GM18873 (cell line): ENCODE measurements at regions not wholly inside any gene's neighbourhood (a gene's known extent, or its start where the extent isn't known, plus 50 kb on each side); places are given as distances from the start of the nearest gene placed in this dataset.

Experiments used
- ATAC-seq: cut with Tn5 transposase; IDR thresholded peaks from one replicate; pipeline ENCODE4 v1.9.1; 2021; ENCODE audit warnings: mild to moderate bottlenecking, moderate library complexity, moderate number of reproducible peaks; ENCODE audit not compliant: unreplicated experiment, low FRiP score

DNA sequence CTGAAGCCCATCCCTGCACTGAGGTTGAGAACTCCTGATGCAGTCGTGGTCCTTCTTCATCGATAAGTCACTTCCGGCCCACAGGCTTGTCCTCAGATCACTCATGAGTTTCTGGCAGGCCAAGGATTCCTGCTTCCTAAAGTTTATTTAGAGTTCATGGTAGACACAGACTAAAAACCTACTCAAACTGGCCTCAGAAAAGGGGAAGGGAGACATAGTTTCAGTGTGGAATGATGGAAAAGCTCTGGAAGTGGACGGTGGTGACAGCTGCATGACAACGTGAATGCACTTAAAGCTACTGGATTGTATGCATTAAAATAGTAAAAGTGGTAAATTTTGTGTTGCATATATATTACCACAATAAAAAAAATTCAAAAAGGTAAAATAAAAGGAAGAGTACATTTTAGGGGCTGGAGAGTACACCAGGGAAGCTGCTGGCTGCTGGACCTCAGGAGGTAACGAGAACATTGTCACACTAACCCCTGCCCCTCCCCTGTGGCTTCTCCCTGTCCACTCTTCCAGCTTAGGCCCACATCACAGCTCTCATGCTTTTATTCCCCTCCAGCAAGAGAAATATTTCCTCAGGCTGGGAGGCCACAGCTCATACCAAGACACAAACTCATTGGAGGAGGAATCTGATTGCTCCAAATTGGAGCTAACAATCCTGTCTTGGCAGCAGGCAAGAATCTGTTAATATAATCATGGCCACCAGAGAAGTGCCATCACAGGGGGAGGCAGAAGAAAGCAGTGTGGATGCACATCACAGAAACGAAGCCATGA is 741.0 kb downstream of the UQCRFS1 start:
- no peak for ATAC-seq

DNA sequence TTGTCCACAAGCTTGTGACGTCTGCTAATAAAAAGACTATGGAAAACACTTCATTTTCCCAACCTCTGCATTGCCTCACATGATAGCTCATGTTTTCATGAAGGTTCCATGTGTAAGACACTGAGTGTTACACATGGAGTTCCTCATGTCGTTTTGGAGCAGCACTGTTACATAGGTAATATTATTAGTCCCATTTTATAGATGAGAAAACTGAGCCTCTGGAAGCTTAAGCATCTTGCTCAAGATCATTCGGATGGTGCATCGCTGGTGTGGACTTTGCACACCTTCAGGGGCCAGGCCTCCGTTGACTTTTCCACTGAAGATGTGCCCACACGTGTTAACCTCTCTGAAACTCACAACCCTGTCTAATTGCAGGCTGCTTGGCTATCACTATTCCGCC is 743.4 kb downstream of the UQCRFS1 start:
- ATAC-seq, result no peak

DNA sequence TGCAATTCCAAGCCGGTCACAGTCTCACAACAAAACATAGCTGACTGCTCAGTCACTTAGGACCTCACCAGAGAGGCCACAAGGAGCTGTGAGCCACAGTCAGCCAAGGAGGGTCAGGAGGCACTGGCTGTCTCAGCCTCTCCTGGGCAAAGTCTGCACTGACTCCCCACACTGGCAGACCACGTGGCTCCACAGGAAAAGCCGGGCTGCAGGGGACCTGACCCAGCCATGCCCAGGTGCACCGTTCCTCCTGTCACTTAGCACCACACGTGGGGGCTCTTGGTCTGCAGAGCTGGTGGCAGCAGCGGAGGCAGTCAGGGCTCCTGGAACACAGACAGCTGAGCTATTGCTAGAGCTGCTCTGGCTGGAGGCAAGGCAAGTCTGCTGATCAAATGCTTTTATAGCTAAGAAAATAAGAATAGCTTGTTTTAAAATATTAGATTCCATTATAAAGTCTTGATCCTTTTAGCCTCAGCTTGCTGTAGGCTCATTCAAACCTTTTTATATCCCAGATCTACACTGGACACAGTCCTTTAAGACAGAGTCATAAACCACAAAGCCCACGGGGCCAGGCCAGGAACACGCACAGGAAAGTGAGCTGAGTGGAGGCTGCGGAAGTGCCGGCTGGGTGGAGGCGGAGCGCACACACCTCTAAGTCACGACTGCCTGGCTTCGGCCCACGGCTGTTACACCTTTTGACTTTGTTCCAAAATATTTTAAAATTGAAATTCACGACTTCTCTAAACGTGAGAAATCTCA is 744.1 kb downstream of the UQCRFS1 start:
- no peak for ATAC-seq

DNA sequence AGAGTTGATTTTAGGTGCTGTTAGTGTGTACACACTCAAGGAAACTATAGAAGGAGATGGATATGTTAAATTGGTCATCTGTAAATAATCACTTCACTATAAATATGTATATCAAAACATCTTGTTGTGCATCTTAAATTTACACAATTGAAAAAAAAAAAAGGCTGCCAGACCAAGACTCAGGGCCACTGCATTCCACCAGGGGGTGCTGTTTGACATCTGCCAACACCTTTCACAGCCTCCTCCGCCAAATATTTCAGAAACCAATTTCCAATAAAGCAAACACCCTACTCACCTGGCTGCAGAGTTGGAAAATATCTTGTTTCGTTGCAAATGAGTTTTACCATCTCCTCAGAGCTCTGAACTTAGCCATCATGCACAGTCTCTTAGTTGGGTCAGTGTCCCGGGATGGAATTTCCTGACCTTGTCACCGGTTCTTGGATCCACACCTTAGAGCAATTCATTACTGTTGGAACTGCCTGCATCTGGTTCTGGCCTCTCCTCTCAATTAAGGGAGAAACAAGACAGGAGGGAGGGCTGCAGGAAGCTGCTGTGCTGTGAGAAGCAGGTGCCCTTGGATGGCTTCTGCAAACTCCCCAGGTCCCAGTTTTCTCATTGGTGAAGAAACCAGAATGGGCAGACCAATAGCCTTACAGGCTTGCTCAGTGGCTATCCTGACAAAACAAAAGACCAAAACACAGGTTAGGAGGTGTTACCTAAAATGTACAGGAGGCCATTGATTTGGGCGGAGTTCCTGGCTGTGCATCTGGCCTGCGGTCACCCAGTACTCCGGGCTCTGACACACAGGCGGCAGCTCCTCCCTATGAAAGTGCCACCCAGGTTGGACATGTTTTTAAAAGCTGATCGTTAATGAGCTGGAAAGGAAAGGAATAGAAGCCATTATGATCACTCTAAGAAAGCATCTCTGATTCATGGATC is 746.6 kb downstream of the UQCRFS1 start:
- ATAC-seq, result no peak

DNA sequence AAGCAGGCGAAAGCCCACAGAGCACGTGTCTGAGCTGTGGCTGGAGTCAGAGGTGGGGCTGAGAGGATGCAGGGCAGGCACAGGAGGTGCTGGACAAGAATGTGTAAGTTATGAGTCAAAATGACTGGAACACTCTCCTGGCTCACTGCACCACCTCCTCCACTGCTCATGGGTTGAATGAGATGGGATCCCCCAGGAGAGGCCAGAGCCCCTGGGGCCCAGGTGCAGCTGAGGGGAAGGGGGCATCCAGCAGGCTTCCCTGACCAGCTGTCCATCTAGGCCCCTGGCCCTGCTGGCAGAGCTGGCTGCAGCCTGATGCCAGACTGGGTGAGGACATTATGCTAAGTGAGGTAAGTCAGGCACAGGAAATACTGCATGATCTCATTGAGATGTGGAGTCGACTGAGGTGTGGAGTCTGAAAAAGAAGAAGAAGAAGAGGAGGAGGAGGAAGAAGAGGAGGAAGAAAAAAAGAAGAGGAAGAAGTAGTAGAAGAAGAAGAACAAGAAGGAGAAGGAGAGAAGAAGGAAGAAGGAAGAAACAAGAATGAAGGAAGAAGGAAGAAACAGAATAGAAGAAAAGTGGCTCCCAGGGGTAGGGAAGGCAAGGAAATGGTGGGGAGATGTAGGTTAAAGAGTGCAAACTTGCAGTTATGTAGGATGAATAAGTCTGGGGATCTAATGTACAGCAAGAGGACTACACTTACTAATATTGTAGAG is 747.4 kb downstream of the UQCRFS1 start:
- ATAC-seq, result no peak

DNA sequence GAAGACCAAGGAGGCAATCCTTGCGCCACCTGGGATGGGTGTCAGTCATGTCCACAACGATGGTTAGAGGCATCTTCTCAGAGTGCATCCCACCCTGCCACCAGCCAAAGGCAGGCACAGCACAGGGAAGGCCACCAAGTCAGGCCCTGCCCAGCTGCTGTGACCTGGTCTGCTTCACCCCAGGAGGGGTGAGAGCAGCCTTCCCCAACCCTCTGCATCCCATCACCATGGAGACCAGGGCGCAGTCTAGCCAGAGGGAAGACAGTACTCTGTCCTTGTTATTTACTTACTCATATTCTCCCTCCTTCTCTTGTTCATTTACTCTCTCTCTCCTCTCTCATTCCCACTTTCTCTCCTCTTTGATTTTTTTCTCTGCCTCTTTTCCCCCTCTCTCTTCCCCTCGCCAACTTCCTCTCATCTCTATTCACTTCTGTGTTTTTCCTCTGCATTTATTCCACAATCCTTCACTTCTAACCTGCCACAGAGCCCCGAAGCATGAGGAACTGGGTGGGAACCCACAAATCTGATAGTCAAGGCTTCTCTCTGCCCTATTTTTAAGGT is 749.4 kb downstream of the UQCRFS1 start:
- ATAC-seq, result no peak

DNA sequence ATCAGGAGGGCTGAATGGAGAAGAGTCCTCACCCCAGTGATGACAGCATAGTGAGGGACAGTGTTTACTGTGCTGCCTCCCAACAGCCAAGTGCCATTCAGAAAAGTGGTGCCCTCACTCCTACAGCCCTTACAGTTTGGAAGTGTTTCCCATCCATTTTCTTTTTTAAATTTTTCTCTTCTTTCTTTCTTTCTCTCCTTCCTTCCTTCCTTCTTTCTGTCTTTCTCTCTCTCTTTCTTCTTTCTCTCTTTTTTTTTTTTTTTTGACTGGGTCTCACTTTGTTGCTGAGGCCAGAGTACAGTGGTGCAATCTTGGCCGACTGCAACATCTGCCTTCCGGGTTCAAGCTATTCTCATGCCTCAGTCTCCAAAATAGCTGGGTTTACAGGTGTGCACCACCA is 755.3 kb downstream of the UQCRFS1 start:
- ATAC-seq, result no peak

DNA sequence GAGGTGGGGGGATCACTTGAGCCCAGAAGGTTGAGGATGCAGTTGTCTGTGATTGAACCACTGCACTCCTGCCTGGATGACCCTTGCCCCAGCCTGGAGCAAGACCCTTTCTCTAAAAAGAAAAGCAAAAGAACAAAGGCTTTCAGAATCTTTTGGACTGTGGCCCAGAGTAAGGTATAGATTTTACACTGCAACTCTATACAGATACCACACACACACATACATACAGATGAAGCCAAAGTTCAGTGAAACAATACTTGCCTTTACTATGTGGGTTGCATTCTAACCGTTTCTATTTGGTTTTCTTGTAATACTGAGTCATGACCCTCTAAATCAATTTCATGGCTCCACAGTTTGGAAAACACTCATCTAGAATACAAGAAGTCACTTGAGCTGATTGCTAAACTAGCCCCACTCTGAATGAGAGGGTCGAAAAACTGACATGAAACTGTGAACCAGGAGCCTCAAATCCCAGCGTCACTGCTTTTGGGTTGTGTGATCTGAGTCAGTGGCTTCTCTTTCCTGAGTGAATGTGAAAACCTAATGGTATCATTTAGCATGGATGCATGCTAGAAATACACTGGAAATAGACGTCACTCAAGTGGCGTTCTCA is 756.1 kb downstream of the UQCRFS1 start:
- no peak for ATAC-seq

DNA sequence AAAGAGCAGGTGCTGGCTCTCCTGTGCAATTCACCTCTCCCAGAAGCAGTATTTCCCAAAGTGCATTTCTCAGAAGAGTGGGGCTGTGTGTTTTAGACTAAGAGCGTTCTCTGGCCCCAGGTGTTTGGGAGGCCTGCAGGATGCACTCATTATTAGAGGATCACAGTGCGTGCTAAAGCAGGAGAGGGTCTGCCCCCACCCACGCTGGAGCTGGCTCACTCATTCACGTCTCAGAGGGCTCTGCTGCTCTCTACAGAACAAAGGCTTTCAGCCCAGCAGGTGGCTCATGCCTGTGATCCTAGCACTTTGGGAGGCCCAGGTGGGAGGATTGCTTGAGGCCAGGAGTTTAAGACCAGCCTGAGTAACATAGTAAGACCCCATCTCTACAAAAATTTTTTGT is 756.7 kb downstream of the UQCRFS1 start:
- ATAC-seq, result no peak

DNA sequence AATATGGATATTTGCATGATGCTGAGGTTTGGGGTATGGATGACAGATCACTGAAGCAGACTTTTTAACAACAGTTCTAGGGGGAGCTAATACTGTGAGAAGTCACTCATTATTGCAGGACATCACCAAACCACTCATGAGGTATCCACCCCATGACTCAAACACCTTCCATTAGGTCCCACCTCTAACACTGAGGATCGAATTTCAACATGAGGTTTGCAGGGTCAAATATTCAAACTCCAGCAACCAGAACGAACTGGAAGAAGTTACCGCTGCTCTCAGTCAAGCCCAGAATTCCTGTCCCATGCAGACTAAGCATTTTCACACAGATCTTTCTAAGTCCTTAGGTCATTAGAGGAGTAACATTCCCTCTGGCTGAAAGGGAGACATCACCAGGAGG is 758.9 kb downstream of the UQCRFS1 start:
- no peak for ATAC-seq

DNA sequence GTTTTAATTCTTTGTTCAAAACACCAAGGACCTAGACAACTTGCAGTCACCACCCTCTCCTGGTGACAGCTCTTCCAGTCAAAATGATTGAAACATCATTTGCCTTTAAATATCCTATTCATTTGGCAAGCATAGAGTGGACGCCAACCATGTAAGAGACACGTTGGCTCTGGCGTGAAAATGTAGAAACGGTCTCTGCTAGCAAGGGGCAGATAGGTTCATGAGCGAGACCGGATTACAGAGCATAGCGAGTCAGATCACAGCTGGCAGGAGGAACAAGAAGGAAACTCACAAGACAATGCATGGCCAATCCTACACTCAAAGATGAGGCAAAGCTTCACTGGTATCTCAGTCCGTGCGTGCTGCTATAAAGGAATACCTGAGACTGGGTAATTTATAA is 759.5 kb downstream of the UQCRFS1 start:
- ATAC-seq, result no peak

DNA sequence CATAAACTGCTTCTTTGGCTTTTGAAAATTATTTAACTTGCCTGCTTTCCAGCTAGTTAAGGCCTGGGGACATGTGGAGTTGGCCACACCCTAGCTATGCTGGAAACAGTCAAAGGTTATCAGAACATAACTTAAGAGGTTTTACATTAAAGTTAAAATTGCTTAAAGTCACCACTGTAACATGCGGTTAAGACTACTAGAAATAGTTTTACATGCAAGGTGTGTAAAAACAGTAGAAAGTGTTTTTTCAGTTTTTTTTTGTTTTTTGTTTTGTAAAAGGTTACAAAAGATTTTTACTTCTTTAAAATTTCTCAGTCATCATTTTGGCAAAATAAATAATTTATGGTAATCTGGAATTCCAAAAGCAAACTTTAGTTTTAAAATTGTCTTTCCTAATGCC is 763.1 kb downstream of the UQCRFS1 start:
- no peak for ATAC-seq

DNA sequence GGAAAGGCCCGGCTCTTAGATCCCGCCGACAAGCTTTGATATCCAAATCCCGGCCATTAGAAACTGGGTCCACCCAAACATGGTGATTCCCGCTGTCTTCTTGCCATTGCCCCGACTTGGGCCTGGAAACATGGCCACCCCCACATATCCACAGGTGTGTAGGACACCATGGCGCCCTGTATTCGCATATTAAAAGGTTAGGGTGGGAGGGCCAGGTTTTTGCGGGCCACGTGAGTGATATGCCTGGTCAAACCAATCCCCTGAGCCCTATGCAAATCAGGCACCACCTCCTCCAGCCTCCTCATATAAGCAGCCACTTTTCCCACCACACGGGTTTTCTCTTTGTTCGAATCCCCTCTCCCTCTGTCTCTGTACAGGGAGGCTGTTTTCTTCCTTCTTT is 766.4 kb downstream of the UQCRFS1 start:
- no peak for ATAC-seq

DNA sequence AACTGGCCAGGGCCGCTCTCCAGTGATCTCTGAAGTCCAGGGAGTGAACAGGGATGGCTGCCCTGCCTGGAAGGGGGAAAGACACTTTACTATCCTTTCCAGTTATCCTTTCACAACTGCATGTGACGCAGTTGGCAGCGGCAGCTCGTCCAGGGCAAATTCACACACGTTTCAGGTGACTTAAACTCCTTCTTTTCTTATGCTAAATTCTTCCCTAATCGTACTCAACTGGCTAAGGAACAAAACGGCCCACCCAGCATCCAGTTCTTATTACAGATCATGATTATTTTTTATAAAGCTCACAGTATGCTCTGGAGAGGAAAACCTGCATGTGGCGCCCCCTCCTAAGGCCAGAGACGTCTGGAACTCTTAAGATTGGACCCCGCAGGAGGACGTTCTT is 767.1 kb downstream of the UQCRFS1 start:
- no peak for ATAC-seq

DNA sequence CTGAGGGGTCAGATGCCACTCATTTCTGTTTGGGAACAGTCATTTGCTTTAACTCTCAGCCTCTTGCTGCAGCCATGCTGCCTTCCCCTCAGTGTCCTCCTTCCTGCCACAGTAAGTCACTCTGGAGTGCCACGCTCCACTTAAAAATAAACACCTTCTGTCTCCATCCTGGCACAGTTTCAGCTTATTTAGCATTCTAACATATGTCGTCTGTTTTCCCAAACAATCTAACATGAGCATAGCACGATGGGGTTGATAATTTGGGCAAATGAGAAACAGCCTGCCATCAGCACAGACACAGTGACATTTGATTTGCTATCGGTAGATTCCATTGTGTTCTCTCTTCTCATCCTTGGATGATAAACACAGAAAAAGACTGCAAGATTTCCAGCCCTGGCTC is 768.6 kb downstream of the UQCRFS1 start:
- ATAC-seq, result no peak

DNA sequence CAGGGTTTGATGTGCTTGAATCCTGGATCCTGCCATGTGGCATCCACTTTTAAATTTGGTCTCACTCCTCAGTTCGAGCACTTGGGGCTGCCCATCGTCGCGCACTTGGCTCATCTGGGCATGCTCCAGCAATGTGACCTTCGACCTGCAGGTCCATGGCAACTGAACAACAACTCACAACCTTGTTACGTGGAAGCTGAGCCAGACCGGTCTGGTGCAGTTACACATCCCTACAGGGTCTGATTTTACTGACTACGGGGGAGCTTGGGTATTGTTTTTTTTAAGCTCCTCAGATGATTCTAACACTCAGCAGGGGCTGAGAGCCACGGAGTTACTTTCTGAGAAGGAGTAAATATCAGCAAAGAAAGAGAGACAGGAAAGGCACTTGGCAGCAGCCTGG is 769.6 kb downstream of the UQCRFS1 start:
- ATAC-seq, result no peak

DNA sequence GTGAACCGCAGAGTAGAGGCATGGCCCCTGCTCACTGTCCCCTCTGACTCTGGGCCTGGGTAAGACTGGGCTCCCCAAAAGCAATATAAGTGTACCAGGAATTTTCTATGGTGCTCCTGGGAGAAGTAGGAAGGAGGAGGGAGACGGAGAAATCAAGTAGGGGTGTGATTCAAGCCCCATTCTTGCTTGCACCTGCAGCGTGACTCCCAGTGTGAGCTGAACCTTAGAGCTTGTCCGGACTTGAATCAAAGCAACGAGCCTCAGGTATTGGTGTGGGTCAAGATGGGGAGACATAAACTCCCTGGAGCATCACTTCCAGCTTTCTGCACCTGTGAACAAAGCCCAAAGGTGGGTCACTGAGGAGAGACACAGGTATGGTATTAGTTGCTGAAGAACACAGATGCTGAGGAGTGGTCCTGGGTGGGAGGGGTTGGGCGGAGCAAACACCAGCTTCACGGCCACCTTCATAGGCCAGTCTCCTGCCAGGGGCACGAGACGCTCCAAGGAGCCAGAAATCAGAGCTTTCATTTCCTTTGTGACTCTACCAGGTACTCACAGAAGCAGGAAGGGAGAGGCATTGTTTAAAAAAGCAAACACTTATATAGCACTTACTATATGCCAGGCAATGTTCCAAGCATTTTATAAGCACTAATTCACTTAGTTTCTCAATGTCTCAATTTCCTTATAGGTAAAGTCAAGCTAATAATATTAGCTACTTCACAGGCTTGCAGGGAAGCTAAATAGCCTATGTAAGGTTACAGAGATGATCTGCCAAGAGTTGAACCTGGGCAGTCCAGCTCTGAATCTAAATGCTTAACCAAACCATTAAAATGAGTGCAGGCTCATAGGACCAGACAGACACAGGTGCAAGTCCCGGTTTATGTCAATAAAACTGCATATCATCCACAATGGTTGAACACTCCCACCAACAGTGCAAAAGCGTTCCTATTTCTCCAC is 775.3 kb downstream of the UQCRFS1 start:
- no peak for ATAC-seq

DNA sequence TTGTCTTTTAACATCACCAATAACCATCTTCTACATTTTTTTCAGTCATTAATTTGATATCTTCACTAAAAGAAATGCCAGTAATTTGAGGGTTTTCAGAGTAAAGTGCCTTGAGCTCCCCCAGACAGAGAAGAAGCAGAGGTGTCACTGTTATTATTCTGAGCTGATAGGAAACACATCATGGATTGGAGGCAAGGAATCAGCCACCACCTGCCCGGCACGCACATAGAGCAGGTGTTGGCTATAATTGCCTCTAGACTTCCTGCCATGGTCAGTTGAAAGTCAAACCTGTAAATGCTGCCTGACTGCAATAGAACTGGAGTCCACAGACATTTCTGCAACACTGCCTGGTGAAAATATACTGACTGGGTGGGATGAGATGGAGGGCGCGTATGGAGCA is 776.6 kb downstream of the UQCRFS1 start:
- ATAC-seq, result no peak
